ENCODE measurements at regions not wholly inside any gene's neighbourhood (a gene's known extent, or its start where the extent isn't known, plus 50 kb on each side); places are given as distances from the start of the nearest gene placed in this dataset.
A peak's percentile ranks its signal among the peaks of the same experiment; 100 is the strongest.

- DNase-seq (ENCODE audit: unreplicated experiment), result no peak
- intact Hi-C loops (cut with micrococcal nuclease), result no loop called here
- Mint-ChIP-seq H3K36me3 (ENCODE audit: insufficient read depth, unreplicated experiment) (no peaks in the 10 kb centered on the region), H3K27ac (ENCODE audit: low read depth, unreplicated experiment) (no peak overlapping the region), H3K27me3 (ENCODE audit: insufficient read depth, unreplicated experiment) (peaks cover under 1% of the 10 kb centered on the region), H3K4me1 (ENCODE audit: insufficient read depth, unreplicated experiment) (no peaks in the 10 kb centered on the region), H3K9me3 (ENCODE audit: unreplicated experiment) (no peaks in the 10 kb centered on the region), H3K4me3 (ENCODE audit: unreplicated experiment) (no peak overlapping the region)
- CTCF ChIA-PET, result interaction anchor here (0.6 kb wide), 1 partner anchor 185 kb away, joined by 3 read pairs; no protein-coding TSS in a partner anchor
- POLR2A ChIA-PET, result interaction anchor here (0.6 kb wide), 1 partner anchor 100 kb away, joined by 5 read pairs; no protein-coding TSS in a partner anchor
- TF ChIP-seq CTCF (IDR thresholded peaks at IDR 0.05; ENCODE audit: unreplicated experiment), result no peak
- BruUV-seq (replicated peaks), result no TSS peak
Measured at GRCh38 chr22:27574002-27574366, 227.6 kb downstream of the MN1 start.

GRCh38 chr22:27574651-27575050 is 226.9 kb downstream of the MN1 start:
- H3K27me3 Mint-ChIP-seq (ENCODE audit: insufficient read depth, unreplicated experiment), result no peaks in the 10 kb centered on the region
- H3K27ac Mint-ChIP-seq (ENCODE audit: low read depth, unreplicated experiment), result no peak overlapping the region
- H3K9me3 Mint-ChIP-seq (ENCODE audit: unreplicated experiment), result no peaks in the 10 kb centered on the region
- no TSS peak for BruUV-seq (replicated peaks)
- H3K4me1 Mint-ChIP-seq (ENCODE audit: insufficient read depth, unreplicated experiment), result no peaks in the 10 kb centered on the region
- ChIA-PET CTCF (no interaction called here), POLR2A (no interaction called here)
- no peaks in the 10 kb centered on the region for H3K36me3 Mint-ChIP-seq (ENCODE audit: insufficient read depth, unreplicated experiment)
- DNase-seq (ENCODE audit: unreplicated experiment), result no peak
- TF ChIP-seq CTCF (IDR thresholded peaks at IDR 0.05; ENCODE audit: unreplicated experiment), result no peak
- H3K4me3 Mint-ChIP-seq (ENCODE audit: unreplicated experiment), result no peak overlapping the region
- intact Hi-C loops (cut with micrococcal nuclease), result no loop called here

DNA sequence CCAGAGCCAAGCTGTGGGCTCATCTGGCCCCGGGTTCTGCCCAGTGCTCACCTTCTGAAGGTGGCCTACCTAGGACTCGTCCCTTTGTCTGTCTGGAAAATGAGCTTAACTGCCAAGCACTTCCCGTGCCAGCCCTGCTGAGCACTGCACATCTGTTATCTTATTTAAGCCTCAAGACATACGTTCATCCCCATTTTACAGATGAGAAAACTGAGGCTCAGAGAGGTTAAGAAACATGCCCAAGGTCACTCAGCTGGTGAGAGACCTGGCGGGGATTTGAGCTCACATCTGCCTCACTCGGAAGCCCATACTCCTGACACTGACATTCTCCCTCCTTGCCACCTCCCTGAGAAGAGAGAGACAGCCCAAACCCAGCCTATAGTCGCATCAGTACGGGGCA is 226.2 kb downstream of the MN1 start:
- H3K36me3 Mint-ChIP-seq (ENCODE audit: insufficient read depth, unreplicated experiment), result no peaks in the 10 kb centered on the region
- no peaks in the 10 kb centered on the region for H3K4me1 Mint-ChIP-seq (ENCODE audit: insufficient read depth, unreplicated experiment)
- no peak overlapping the region for H3K27ac Mint-ChIP-seq (ENCODE audit: low read depth, unreplicated experiment)
- POLR2A ChIA-PET, result no interaction called here
- H3K9me3 Mint-ChIP-seq (ENCODE audit: unreplicated experiment), result no peaks in the 10 kb centered on the region
- DNase-seq (ENCODE audit: unreplicated experiment), result no peak
- BruUV-seq (replicated peaks), result no TSS peak
- TF ChIP-seq CTCF (IDR thresholded peaks at IDR 0.05; ENCODE audit: unreplicated experiment), result no peak
- H3K27me3 Mint-ChIP-seq (ENCODE audit: insufficient read depth, unreplicated experiment), result no peaks in the 10 kb centered on the region
- H3K4me3 Mint-ChIP-seq (ENCODE audit: unreplicated experiment), result no peak overlapping the region
- CTCF ChIA-PET, result interaction anchor here (0.7 kb wide), 2 partner anchors 20 to 430 kb away, joined by 3 read pairs; no protein-coding TSS in a partner anchor
- intact Hi-C loops (cut with micrococcal nuclease), result no loop called here

GRCh38 chr22:27576413-27576812 is 225.1 kb downstream of the MN1 start:
- Mint-ChIP-seq H3K9me3 (ENCODE audit: unreplicated experiment) (no peaks in the 10 kb centered on the region), H3K27ac (ENCODE audit: low read depth, unreplicated experiment) (no peak overlapping the region), H3K27me3 (ENCODE audit: insufficient read depth, unreplicated experiment) (no peaks in the 10 kb centered on the region), H3K36me3 (ENCODE audit: insufficient read depth, unreplicated experiment) (no peaks in the 10 kb centered on the region), H3K4me3 (ENCODE audit: unreplicated experiment) (no peak overlapping the region), H3K4me1 (ENCODE audit: insufficient read depth, unreplicated experiment) (peaks cover 6% of the 10 kb centered on the region)
- no TSS peak for BruUV-seq (replicated peaks)
- TF ChIP-seq CTCF (IDR thresholded peaks at IDR 0.05; ENCODE audit: unreplicated experiment), result no peak
- DNase-seq (ENCODE audit: unreplicated experiment), result peak; percentile 9
- intact Hi-C loops (cut with micrococcal nuclease), result no loop called here
- ChIA-PET POLR2A (no interaction called here), CTCF (no interaction called here)
